ENCODE measurements at regions not wholly inside any gene's neighbourhood (a gene's known extent, or its start where the extent isn't known, plus 50 kb on each side); places are given as distances from the start of the nearest gene placed in this dataset.

- TF ChIP-seq, protein P1, sequence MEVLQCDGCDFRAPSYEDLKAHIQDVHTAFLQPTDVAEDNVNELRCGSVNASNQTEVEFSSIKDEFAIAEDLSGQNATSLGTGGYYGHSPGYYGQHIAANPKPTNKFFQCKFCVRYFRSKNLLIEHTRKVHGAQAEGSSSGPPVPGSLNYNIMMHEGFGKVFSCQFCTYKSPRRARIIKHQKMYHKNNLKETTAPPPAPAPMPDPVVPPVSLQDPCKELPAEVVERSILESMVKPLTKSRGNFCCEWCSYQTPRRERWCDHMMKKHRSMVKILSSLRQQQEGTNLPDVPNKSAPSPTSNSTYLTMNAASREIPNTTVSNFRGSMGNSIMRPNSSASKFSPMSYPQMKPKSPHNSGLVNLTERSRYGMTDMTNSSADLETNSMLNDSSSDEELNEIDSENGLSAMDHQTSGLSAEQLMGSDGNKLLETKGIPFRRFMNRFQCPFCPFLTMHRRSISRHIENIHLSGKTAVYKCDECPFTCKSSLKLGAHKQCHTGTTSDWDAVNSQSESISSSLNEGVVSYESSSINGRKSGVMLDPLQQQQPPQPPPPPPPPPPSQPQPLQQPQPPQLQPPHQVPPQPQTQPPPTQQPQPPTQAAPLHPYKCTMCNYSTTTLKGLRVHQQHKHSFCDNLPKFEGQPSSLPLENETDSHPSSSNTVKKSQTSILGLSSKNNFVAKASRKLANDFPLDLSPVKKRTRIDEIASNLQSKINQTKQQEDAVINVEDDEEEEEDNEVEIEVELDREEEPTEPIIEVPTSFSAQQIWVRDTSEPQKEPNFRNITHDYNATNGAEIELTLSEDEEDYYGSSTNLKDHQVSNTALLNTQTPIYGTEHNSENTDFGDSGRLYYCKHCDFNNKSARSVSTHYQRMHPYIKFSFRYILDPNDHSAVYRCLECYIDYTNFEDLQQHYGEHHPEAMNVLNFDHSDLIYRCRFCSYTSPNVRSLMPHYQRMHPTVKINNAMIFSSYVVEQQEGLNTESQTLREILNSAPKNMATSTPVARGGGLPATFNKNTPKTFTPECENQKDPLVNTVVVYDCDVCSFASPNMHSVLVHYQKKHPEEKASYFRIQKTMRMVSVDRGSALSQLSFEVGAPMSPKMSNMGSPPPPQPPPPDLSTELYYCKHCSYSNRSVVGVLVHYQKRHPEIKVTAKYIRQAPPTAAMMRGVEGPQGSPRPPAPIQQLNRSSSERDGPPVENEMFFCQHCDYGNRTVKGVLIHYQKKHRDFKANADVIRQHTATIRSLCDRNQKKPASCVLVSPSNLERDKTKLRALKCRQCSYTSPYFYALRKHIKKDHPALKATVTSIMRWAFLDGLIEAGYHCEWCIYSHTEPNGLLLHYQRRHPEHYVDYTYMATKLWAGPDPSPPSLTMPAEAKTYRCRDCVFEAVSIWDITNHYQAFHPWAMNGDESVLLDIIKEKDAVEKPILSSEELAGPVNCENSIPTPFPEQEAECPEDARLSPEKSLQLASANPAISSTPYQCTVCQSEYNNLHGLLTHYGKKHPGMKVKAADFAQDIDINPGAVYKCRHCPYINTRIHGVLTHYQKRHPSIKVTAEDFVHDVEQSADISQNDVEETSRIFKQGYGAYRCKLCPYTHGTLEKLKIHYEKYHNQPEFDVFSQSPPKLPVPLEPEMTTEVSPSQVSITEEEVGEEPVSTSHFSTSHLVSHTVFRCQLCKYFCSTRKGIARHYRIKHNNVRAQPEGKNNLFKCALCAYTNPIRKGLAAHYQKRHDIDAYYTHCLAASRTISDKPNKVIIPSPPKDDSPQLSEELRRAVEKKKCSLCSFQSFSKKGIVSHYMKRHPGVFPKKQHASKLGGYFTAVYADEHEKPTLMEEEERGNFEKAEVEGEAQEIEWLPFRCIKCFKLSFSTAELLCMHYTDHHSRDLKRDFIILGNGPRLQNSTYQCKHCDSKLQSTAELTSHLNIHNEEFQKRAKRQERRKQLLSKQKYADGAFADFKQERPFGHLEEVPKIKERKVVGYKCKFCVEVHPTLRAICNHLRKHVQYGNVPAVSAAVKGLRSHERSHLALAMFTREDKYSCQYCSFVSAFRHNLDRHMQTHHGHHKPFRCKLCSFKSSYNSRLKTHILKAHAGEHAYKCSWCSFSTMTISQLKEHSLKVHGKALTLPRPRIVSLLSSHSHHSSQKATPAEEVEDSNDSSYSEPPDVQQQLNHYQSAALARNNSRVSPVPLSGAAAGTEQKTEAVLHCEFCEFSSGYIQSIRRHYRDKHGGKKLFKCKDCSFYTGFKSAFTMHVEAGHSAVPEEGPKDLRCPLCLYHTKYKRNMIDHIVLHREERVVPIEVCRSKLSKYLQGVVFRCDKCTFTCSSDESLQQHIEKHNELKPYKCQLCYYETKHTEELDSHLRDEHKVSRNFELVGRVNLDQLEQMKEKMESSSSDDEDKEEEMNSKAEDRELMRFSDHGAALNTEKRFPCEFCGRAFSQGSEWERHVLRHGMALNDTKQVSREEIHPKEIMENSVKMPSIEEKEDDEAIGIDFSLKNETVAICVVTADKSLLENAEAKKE (CRISPR knock-in tag; IDR thresholded peaks at IDR 0.05): no peak
- no peak for TF ChIP-seq STAT1 (IDR thresholded peaks at IDR 0.05; ENCODE audit: unreplicated experiment)
- no peak for TF ChIP-seq POLR2AphosphoS5 (IDR thresholded peaks at IDR 0.05; ENCODE audit: low read depth)
- TF ChIP-seq ZNF331 (CRISPR knock-in tag; IDR thresholded peaks at IDR 0.05; ENCODE audit: low read depth): no peak
- no peak for TF ChIP-seq EZH2phosphoT487 (IDR thresholded peaks at IDR 0.05; ENCODE audit: unreplicated experiment)
- TF ChIP-seq, protein P2, sequence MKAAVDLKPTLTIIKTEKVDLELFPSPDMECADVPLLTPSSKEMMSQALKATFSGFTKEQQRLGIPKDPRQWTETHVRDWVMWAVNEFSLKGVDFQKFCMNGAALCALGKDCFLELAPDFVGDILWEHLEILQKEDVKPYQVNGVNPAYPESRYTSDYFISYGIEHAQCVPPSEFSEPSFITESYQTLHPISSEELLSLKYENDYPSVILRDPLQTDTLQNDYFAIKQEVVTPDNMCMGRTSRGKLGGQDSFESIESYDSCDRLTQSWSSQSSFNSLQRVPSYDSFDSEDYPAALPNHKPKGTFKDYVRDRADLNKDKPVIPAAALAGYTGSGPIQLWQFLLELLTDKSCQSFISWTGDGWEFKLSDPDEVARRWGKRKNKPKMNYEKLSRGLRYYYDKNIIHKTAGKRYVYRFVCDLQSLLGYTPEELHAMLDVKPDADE (IDR thresholded peaks at IDR 0.05): no peak
Measured at GRCh38 chr6:109279628-109280027, 102.6 kb downstream of the CD164 start (continued).

GRCh38 chr6:109271622-109272021 lies 110.6 kb downstream of the CD164 start:
- no peaks in the 10 kb centered on the region for H3K4me1 ChIP-seq (ENCODE audit: insufficient read depth)
- no peak overlapping the region for H2AFZ ChIP-seq
- no peaks in the 10 kb centered on the region for H3K27me3 ChIP-seq (ENCODE audit: insufficient read depth)
- Mint-ChIP-seq H3K27me3 (ENCODE audit: insufficient read depth, low read depth, poor library complexity) (no peaks in the 10 kb centered on the region), H3K4me1 (peaks cover 3% of the 10 kb centered on the region; the same call in 2 of the 3 replicates), H3K9me3 (peaks cover 22% of the 10 kb centered on the region), H3K36me3 (ENCODE audit: low read depth) (peaks cover 29% of the 10 kb centered on the region), H3K27ac (no peak overlapping the region), H3K4me3 (no peak overlapping the region)
- TF ChIP-seq, protein P3, sequence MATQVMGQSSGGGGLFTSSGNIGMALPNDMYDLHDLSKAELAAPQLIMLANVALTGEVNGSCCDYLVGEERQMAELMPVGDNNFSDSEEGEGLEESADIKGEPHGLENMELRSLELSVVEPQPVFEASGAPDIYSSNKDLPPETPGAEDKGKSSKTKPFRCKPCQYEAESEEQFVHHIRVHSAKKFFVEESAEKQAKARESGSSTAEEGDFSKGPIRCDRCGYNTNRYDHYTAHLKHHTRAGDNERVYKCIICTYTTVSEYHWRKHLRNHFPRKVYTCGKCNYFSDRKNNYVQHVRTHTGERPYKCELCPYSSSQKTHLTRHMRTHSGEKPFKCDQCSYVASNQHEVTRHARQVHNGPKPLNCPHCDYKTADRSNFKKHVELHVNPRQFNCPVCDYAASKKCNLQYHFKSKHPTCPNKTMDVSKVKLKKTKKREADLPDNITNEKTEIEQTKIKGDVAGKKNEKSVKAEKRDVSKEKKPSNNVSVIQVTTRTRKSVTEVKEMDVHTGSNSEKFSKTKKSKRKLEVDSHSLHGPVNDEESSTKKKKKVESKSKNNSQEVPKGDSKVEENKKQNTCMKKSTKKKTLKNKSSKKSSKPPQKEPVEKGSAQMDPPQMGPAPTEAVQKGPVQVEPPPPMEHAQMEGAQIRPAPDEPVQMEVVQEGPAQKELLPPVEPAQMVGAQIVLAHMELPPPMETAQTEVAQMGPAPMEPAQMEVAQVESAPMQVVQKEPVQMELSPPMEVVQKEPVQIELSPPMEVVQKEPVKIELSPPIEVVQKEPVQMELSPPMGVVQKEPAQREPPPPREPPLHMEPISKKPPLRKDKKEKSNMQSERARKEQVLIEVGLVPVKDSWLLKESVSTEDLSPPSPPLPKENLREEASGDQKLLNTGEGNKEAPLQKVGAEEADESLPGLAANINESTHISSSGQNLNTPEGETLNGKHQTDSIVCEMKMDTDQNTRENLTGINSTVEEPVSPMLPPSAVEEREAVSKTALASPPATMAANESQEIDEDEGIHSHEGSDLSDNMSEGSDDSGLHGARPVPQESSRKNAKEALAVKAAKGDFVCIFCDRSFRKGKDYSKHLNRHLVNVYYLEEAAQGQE (IDR thresholded peaks at IDR 0.05; ENCODE audit: unreplicated experiment): no peak
- TF ChIP-seq STAT1 (IDR thresholded peaks at IDR 0.05; ENCODE audit: unreplicated experiment) (no peak), EZH2 (IDR thresholded peaks at IDR 0.05; ENCODE audit: low read depth, unreplicated experiment) (no peak), NANOG (IDR thresholded peaks at IDR 0.05; ENCODE audit: borderline replicate concordance) (no peak), POLR2AphosphoS5 (IDR thresholded peaks at IDR 0.05; ENCODE audit: low read depth) (no peak), ZNF114 (CRISPR knock-in tag; IDR thresholded peaks at IDR 0.05) (no peak), JUNB (IDR thresholded peaks at IDR 0.05; ENCODE audit: unreplicated experiment) (no peak), ZNF331 (CRISPR knock-in tag; IDR thresholded peaks at IDR 0.05; ENCODE audit: low read depth) (no peak)
- ATAC-seq (no peak), DNase-seq (ENCODE audit: low spot score) (no peak)
- no peak overlapping the region for H3K4me2 ChIP-seq
- no peaks in the 10 kb centered on the region for H3K79me2 ChIP-seq (replicated peaks; ENCODE audit: insufficient read depth)
- H3K4me3 ChIP-seq: no peak overlapping the region
- peaks cover 13% of the 10 kb centered on the region for H3K9me2 ChIP-seq (ENCODE audit: insufficient read depth)
- H4K20me1 ChIP-seq (replicated peaks; ENCODE audit: insufficient read depth): no peaks in the 10 kb centered on the region
- H3K27ac ChIP-seq (ENCODE audit: low read depth): no peak overlapping the region
- H3K36me3 ChIP-seq (ENCODE audit: insufficient read depth): peaks cover 10% of the 10 kb centered on the region; the same call in 1 of the 2 replicates
- no peaks in the 10 kb centered on the region for H3F3A ChIP-seq (replicated peaks; ENCODE audit: low read depth)
